Erythroblast (primary cell): ENCODE measurements at regions not wholly inside any gene's neighbourhood (a gene's known extent, or its start where the extent isn't known, plus 50 kb on each side); places are given as distances from the start of the nearest gene placed in this dataset.

Experiments
- GATA1 ChIP-seq: IDR thresholded peaks from 2 replicates; pipeline ENCODE4 v1.6.1; 2011; ENCODE audit warnings: low read depth, mild to moderate bottlenecking, control low read depth, low read length, moderate library complexity
- POLR2A ChIP-seq: IDR thresholded peaks from 2 replicates; pipeline ENCODE4 v1.6.1; 2011; ENCODE audit warnings: mild to moderate bottlenecking, low read length

GRCh38 chr9:96128880-96129279 lies 173.1 kb downstream of the HSD17B3 start:
- TF ChIP-seq POLR2A = no peak
- no peak for TF ChIP-seq GATA1
